ENCODE measurements at regions not wholly inside any gene's neighbourhood (a gene's known extent, or its start where the extent isn't known, plus 50 kb on each side); places are given as distances from the start of the nearest gene placed in this dataset.
"Not testable (repeated sequence)": the region's sequence is repeated elsewhere in the genome, so short reads cannot be mapped to it uniquely, and the experiment has no call there.

GRCh38 chr9:33708441-33708840 is 86.9 kb upstream of the PRSS3 start:
- ATAC-seq (ENCODE audit: low FRiP score) (no peak), DNase-seq (ENCODE audit: low spot score) (no peak)
- TF ChIP-seq CTCF (IDR thresholded peaks at IDR 0.05): no peak

GRCh38 chr9:33709269-33709668 is 86.1 kb upstream of the PRSS3 start:
- TF ChIP-seq CTCF (IDR thresholded peaks at IDR 0.05): no peak
- no peak for DNase-seq (ENCODE audit: low spot score)
- no peak for ATAC-seq (ENCODE audit: low FRiP score)

- DNase-seq (ENCODE audit: low spot score); ATAC-seq (ENCODE audit: low FRiP score): not testable (repeated sequence)
Measured at GRCh38 chr9:33711418-33711817, 83.9 kb upstream of the PRSS3 start.

- no peak for ATAC-seq (ENCODE audit: low FRiP score)
- TF ChIP-seq CTCF (IDR thresholded peaks at IDR 0.05): no peak
- DNase-seq (ENCODE audit: low spot score): no peak
Measured at GRCh38 chr9:33714989-33715388, 80.4 kb upstream of the PRSS3 start.

GRCh38 chr9:33718987-33719386 is 76.4 kb upstream of the PRSS3 start:
- no peak for TF ChIP-seq CTCF (IDR thresholded peaks at IDR 0.05)
- DNase-seq (ENCODE audit: low spot score) (no peak), ATAC-seq (ENCODE audit: low FRiP score) (peak; percentile 37)

- DNase-seq (ENCODE audit: low spot score): no peak
- no peak for TF ChIP-seq CTCF (IDR thresholded peaks at IDR 0.05)
- peak; percentile 7 for ATAC-seq (ENCODE audit: low FRiP score)
Measured at GRCh38 chr9:33719581-33720374, 75.6 kb upstream of the PRSS3 start.

GRCh38 chr9:33721674-33722358 is 73.5 kb upstream of the PRSS3 start:
- DNase-seq (ENCODE audit: low spot score) (peak; percentile 78), ATAC-seq (ENCODE audit: low FRiP score) (peak; percentile 89)
- peak in 2 of 3 donors; percentile 95 to 99 for TF ChIP-seq CTCF (IDR thresholded peaks at IDR 0.05)

Measured in omental fat pad (tissue), 3 donors.